Choroid plexus epithelial cell (primary cell): ENCODE measurements at regions not wholly inside any gene's neighbourhood (a gene's known extent, or its start where the extent isn't known, plus 50 kb on each side); places are given as distances from the start of the nearest gene placed in this dataset.

Experiments used
- DNase-seq: peaks from one replicate; pipeline ENCODE4 v3.0.0-alpha.2; 2010; ENCODE audit warnings: low read depth
- H3K4me3 ChIP-seq: 2 replicates; pipeline ENCODE4 v1.5.1; 2011; ENCODE audit warnings: low read depth, mild to moderate bottlenecking, control low read depth, low read length, moderate library complexity
- CTCF ChIP-seq: conservative IDR thresholded peaks from 2 replicates; pipeline ENCODE4 v1.5.1; 2011; ENCODE audit warnings: low read depth, mild to moderate bottlenecking, control low read depth, inconsistent platforms, low read length, moderate library complexity

DNA sequence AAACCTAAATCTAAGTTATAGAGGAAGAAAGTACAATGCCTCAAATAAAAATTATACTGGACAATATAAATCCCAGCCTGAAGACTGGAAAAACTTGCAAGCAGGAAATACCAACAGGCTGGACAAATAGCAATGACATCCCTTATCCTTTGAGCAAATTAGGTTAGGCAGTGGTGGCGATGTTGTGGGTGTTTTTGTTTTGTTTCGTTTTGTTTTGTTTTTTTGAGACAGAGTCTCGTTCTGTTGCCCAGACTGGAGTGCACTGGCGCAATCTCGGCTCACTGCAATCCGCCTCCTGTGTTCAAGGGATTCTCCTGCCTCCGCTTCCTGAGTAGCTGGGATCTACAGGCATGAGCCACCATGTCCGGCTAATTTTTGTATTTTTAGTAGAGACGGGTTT lies 57.3 kb upstream of the TES start:
- DNase-seq: no peak
- H3K4me3 ChIP-seq: no peak overlapping the region
- TF ChIP-seq CTCF: no peak

GRCh38 chr7:116159711-116160110 lies 50.6 kb upstream of the TES start:
- no peak overlapping the region for H3K4me3 ChIP-seq
- DNase-seq: no peak
- no peak for TF ChIP-seq CTCF
